Stimulated activated effector memory CD8-positive, alpha-beta T cell treated with anti-CD3 and anti-CD28 coated beads, Interleukin-12 subunit alpha, Interleukin-12 subunit beta, amount 100 ng/mL, for 72 hours (primary cell): ENCODE measurements at regions not wholly inside any gene's neighbourhood (a gene's known extent, or its start where the extent isn't known, plus 50 kb on each side); places are given as distances from the start of the nearest gene placed in this dataset.
"Not testable (repeated sequence)": the region's sequence is repeated elsewhere in the genome, so short reads cannot be mapped to it uniquely, and the experiment has no call there.

ENCODE experiments used
- ATAC-seq: fragments of 150-1000 bp; cut with Tn5 transposase; 2 replicates; pipeline ENCODE4 v1.10.0; 2021
- DNase-seq, 2 donors: peaks; one replicate each; pipeline ENCODE4 v3.0.0; 2021 to 2022; ENCODE audit warnings: low spot score in 2 of 2
- H3K27ac Mint-ChIP-seq: one replicate; pipeline ENCODE4 v1.8.0; 2022; ENCODE audit warnings: mild to moderate bottlenecking, mixed read lengths
- H3K36me3 Mint-ChIP-seq: one replicate; pipeline ENCODE4 v1.8.0; 2022; ENCODE audit warnings: mild to moderate bottlenecking, mixed read lengths
- H3K4me1 Mint-ChIP-seq: one replicate; pipeline ENCODE4 v1.8.0; 2022; ENCODE audit warnings: mixed read lengths
- H3K4me3 Mint-ChIP-seq: one replicate; pipeline ENCODE4 v1.8.0; 2022; ENCODE audit warnings: mild to moderate bottlenecking, mixed read lengths
- H3K9me3 Mint-ChIP-seq: one replicate; pipeline ENCODE4 v1.8.0; 2022; ENCODE audit warnings: mixed read lengths

GRCh38 chr16:65313936-65314626 is 192.2 kb upstream of the CDH11 start:
- Mint-ChIP-seq H3K27ac (no peak overlapping the region), H3K36me3 (no peaks in the 10 kb centered on the region), H3K4me1 (no peaks in the 10 kb centered on the region), H3K9me3 (peaks cover 6% of the 10 kb centered on the region), H3K4me3 (no peak overlapping the region)
- DNase-seq (no peak), ATAC-seq (no peak)

DNA sequence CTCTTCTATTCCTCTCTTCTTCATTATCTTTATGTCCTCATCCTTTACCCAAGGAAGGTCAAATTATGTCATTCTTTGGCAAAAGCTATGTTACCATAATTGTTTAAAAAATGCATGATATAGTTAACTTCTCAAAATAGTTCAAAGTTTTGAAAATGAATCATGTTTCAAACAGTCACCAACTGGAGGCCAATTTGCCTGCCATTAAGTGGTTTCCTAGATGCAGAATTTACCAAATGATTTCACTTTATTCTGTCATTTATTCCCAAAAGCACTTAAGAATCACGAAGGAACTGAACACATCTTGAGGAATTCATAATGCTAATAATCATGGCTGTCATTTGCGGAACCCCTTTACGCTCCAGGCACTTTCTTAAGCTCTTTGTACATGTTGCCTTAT is 190.9 kb upstream of the CDH11 start:
- no peaks in the 10 kb centered on the region for H3K36me3 Mint-ChIP-seq
- H3K9me3 Mint-ChIP-seq, result peaks cover 2% of the 10 kb centered on the region
- ATAC-seq, result no peak
- H3K4me3 Mint-ChIP-seq, result no peak overlapping the region
- H3K27ac Mint-ChIP-seq, result no peak overlapping the region
- DNase-seq, result no peak
- no peaks in the 10 kb centered on the region for H3K4me1 Mint-ChIP-seq

- DNase-seq, result no peak
- H3K9me3 Mint-ChIP-seq, result peaks cover 2% of the 10 kb centered on the region
These were observed 190.2 kb upstream of the CDH11 start for GRCh38 chr16:65312071-65312470.

DNA sequence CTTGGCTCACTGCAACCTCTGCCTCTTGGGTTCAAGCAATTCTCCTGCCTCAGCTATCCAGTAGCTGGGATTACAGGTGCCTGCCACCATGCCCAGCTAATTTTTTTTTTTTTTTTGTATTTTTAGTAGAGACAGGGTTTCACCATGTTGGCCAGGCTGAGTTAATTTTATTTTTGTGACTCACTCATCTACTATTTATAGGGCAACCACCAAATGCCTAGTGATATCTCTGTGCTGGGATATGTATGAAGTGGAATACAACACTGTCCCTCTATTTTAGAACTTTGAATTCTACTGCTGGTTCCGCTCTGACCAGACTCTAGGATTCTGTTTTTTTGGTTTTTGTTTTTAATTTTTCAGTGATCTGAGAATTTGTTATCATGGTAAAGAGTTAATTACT is 188.6 kb upstream of the CDH11 start:
- H3K9me3 Mint-ChIP-seq, DNase-seq, H3K36me3 Mint-ChIP-seq, H3K4me1 Mint-ChIP-seq, ATAC-seq, H3K4me3 Mint-ChIP-seq, H3K27ac Mint-ChIP-seq: not testable (repeated sequence)

More at GRCh38 chr16:65312071-65312470, 190.2 kb upstream of the CDH11 start:
- H3K4me3 Mint-ChIP-seq, result no peak overlapping the region
- no peaks in the 10 kb centered on the region for H3K4me1 Mint-ChIP-seq
- H3K36me3 Mint-ChIP-seq, result no peaks in the 10 kb centered on the region
- ATAC-seq, result no peak
- H3K27ac Mint-ChIP-seq, result no peak overlapping the region

DNA sequence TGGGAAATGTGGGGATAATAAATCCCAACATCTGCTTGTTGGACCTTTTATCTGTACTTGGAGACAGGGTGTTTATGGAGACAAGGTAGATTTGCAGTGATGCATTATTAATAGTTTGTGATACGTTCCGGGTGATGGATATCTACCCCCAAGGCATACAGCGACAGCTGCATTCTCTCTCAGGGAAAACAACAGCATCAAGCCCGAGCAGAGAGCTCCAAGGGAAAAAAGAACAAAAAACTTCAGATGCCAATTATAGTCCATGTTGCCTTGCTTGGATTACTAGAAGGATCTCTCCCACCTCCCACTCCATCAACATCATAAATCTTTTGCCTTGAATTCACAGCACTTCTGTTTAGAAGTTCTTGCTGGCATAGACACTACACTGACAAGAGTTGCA is 187.5 kb upstream of the CDH11 start:
- DNase-seq (no peak), ATAC-seq (no peak)
- Mint-ChIP-seq H3K27ac (no peak overlapping the region), H3K4me3 (no peak overlapping the region), H3K36me3 (no peaks in the 10 kb centered on the region), H3K4me1 (no peaks in the 10 kb centered on the region), H3K9me3 (peaks cover 11% of the 10 kb centered on the region)

GRCh38 chr16:65308506-65308905 is 186.6 kb upstream of the CDH11 start:
- DNase-seq (no peak), ATAC-seq (no peak)
- no peak overlapping the region for H3K4me3 Mint-ChIP-seq
- H3K9me3 Mint-ChIP-seq, result peaks cover 11% of the 10 kb centered on the region
- no peaks in the 10 kb centered on the region for H3K4me1 Mint-ChIP-seq
- no peak overlapping the region for H3K27ac Mint-ChIP-seq
- H3K36me3 Mint-ChIP-seq, result no peaks in the 10 kb centered on the region

DNA sequence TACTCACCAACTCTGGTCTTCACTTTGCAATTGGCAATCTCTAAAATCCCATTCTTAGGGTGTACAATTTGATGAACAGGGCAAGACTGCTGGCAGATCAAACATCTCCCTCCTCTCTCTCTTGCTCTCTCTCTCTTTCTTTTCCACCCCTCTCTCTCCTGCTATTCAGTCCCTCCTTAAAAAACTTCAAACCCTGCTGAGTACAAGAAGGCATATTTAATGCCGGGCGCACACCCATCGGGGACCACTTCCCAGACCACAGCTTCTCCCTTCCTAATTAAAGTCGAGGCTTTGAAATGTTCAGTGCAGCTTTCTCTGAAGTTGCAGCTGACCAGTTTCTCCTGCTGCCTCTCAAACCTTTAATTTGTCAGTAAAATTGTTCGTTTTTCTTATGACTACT is 185.4 kb upstream of the CDH11 start:
- Mint-ChIP-seq H3K4me1 (no peaks in the 10 kb centered on the region), H3K27ac (no peak overlapping the region), H3K36me3 (no peaks in the 10 kb centered on the region), H3K9me3 (peaks cover 11% of the 10 kb centered on the region), H3K4me3 (no peak overlapping the region)
- DNase-seq, result no peak
- no peak for ATAC-seq

- DNase-seq (no peak), ATAC-seq (no peak)
- Mint-ChIP-seq H3K9me3 (peaks cover 11% of the 10 kb centered on the region), H3K27ac (no peak overlapping the region), H3K4me3 (no peak overlapping the region), H3K4me1 (no peaks in the 10 kb centered on the region), H3K36me3 (no peaks in the 10 kb centered on the region)
These were observed 184.9 kb upstream of the CDH11 start for GRCh38 chr16:65306722-65307121.

GRCh38 chr16:65306300-65306699 is 184.4 kb upstream of the CDH11 start:
- no peak for ATAC-seq
- no peak for DNase-seq
- Mint-ChIP-seq H3K27ac (no peak overlapping the region), H3K9me3 (peaks cover 11% of the 10 kb centered on the region), H3K4me3 (no peak overlapping the region), H3K36me3 (no peaks in the 10 kb centered on the region), H3K4me1 (no peaks in the 10 kb centered on the region)

DNA sequence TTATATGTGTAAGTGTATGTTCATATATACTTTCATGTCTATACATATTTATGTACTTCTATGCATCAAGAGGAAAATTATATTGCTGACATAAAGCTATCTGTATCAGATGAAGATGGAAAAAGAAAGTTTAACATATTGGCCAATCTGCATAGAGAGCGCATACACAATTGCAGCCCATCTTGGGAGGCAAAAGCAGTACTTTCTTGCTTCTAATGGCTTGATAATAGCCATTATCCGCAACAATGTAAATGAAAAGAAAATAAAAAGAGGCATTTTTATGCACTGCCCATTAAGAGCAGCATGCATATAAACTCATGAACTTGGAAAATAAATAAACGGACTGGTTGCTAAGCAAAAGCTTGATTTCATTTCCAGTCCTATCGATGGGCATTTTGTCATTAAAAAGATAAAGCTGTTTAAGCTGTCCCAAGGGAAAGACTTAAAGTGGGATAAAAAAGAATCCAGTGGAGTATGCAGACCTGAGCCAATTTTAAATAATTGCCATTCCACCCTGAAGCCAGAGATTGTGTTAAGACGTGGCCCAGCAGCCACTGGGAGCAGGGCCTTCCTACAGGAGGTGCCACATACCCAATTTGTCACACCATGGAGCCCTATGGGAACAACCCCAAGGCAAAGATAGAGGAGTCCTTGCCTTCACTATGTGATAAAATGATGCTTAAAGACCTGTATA is 183.6 kb upstream of the CDH11 start:
- H3K4me1 Mint-ChIP-seq, result no peaks in the 10 kb centered on the region
- no peak overlapping the region for H3K4me3 Mint-ChIP-seq
- no peak overlapping the region for H3K27ac Mint-ChIP-seq
- H3K36me3 Mint-ChIP-seq, result no peaks in the 10 kb centered on the region
- peaks cover 11% of the 10 kb centered on the region for H3K9me3 Mint-ChIP-seq
- no peak for ATAC-seq
- no peak for DNase-seq

DNA sequence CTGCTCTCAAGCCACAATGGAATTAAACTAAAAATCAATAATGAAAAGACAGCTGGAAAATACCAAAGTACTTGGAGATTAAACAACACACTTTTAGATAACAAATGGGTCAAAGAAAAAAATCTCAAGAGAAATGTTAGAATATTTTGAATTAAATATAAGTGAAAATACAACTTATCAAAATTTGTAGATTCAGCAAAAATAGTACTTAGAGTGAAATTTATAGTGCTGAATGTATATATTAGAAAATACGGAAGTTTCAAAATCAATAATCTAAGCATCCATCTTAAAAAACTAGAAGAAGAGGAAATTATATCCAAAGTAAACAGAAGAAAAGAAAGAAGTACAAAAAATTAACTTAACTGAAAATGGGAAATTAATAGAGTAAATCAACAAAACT is 179.2 kb upstream of the CDH11 start:
- Mint-ChIP-seq H3K9me3 (peaks cover 11% of the 10 kb centered on the region), H3K36me3 (no peaks in the 10 kb centered on the region), H3K4me1 (no peaks in the 10 kb centered on the region), H3K27ac (no peak overlapping the region), H3K4me3 (no peak overlapping the region)
- DNase-seq, result no peak
- ATAC-seq, result no peak

DNA sequence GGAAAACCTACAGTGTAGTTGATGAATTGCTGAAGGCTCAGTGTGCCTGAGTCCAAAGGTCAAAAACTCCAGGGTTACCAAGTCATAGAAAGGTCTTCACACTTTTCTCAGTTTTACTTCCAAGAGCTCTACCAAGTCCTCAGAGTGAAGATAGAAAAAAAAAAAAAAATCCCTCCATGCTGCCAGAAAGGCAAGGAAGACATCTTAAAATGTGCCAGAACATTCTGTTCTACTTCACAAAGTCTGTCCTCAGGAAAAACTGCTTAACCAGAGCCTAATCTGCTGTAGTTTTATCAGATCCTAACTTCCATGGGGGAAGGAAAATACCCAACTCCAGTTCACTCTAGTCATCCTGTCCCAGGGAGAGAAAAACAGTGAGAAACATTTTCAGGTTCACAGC is 175.6 kb upstream of the CDH11 start:
- H3K36me3 Mint-ChIP-seq, result no peaks in the 10 kb centered on the region
- peaks cover 14% of the 10 kb centered on the region for H3K9me3 Mint-ChIP-seq
- H3K27ac Mint-ChIP-seq, result no peak overlapping the region
- DNase-seq (no peak), ATAC-seq (no peak)
- no peaks in the 10 kb centered on the region for H3K4me1 Mint-ChIP-seq
- no peak overlapping the region for H3K4me3 Mint-ChIP-seq

DNA sequence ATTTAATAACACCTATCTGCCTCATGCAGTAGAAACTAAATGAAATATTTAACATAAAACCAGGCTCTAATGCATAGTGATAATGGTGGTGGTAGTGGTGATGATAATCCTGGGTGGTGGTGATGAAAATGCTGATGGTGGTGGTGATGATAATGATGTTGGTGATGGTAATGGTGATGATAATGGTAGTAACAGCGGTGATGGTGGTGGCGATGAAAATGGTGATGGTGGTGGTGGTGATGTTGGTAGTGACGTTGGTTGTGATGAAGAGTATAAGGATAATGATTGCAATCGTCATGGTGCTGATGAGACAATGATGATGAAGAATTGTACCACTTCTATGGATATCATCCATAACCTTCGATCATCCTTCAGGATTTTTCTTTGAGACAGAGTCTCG is 173.7 kb upstream of the CDH11 start:
- H3K9me3 Mint-ChIP-seq, result peaks cover 17% of the 10 kb centered on the region
- ATAC-seq (no peak), DNase-seq (no peak)
- no peaks in the 10 kb centered on the region for H3K36me3 Mint-ChIP-seq
- no peaks in the 10 kb centered on the region for H3K4me1 Mint-ChIP-seq
- no peak overlapping the region for H3K27ac Mint-ChIP-seq
- H3K4me3 Mint-ChIP-seq, result no peak overlapping the region

GRCh38 chr16:65294708-65295107 is 172.8 kb upstream of the CDH11 start:
- Mint-ChIP-seq H3K27ac (no peak overlapping the region), H3K9me3 (peaks cover 20% of the 10 kb centered on the region)
- no peak for ATAC-seq

DNA sequence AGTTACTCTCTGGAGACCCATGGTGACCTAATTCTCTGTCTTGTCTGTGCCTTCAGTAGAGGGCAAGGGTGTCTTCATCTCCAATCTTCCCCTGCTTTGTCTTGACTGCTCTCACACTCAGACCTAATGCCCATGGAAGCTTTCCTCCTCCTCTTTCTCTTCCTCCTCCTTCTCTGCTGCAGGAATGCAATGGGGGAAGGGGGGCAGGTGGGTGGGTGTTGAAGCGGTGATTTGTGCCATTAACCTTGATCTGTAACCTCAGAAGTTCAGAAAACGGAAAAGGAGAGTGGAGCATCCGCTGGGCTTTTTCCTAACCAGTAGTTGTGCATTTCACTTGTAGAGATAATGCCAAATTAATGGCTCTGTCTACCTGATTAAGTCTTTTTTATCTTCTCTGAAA is 172.3 kb upstream of the CDH11 start:
- H3K9me3 Mint-ChIP-seq, result peaks cover 20% of the 10 kb centered on the region
- H3K4me3 Mint-ChIP-seq, result no peak overlapping the region
- H3K27ac Mint-ChIP-seq, result no peak overlapping the region
- no peaks in the 10 kb centered on the region for H3K36me3 Mint-ChIP-seq
- no peak for ATAC-seq
- no peak for DNase-seq
- H3K4me1 Mint-ChIP-seq, result no peaks in the 10 kb centered on the region

More at GRCh38 chr16:65294708-65295107, 172.8 kb upstream of the CDH11 start:
- no peaks in the 10 kb centered on the region for H3K36me3 Mint-ChIP-seq
- DNase-seq, result no peak
- H3K4me1 Mint-ChIP-seq, result no peaks in the 10 kb centered on the region
- H3K4me3 Mint-ChIP-seq, result no peak overlapping the region

DNA sequence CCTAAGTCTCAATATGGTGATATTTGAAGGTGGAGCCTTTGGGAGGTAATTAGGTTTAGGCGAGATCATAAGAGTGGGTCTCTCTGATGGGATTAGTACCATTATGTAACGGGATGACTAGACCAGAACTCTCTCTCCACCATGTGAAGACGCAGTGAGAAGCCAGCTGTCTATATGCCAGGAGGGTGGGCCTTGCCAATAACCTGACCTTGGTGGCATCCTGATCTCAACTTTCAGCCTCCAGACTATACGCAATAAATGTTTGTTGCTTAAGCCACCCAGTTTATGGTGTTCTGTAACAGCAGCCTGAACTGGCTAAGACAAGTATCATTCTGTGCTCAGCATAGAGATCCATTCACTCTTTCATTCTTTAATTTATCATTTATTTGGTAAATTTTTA is 167.2 kb upstream of the CDH11 start:
- no peak overlapping the region for H3K4me3 Mint-ChIP-seq
- H3K27ac Mint-ChIP-seq, result no peak overlapping the region
- DNase-seq (no peak), ATAC-seq (no peak)
- peaks cover 20% of the 10 kb centered on the region for H3K9me3 Mint-ChIP-seq
- no peaks in the 10 kb centered on the region for H3K36me3 Mint-ChIP-seq
- no peaks in the 10 kb centered on the region for H3K4me1 Mint-ChIP-seq
